WTC11 (cell line): ENCODE measurements at regions not wholly inside any gene's neighbourhood (a gene's known extent, or its start where the extent isn't known, plus 50 kb on each side); places are given as distances from the start of the nearest gene placed in this dataset.

Experiments used
- GABPB1 ChIP-seq: sonication (generic); formaldehyde crosslinking; IDR thresholded peaks from 2 replicates; pipeline ENCODE4 v1.8.1; 2023; ENCODE audit warnings: mild to moderate bottlenecking, missing genetic modification reagents
- MXD4 ChIP-seq: fragments of 250-450 bp; sonication (Bioruptor Pico); IDR thresholded peaks from 2 replicates; pipeline ENCODE4 v1.8.0; 2021; ENCODE audit warnings: mild to moderate bottlenecking, moderate library complexity, borderline replicate concordance
- NFE2L1 ChIP-seq: sonication (generic); formaldehyde crosslinking; IDR thresholded peaks from 2 replicates; pipeline ENCODE4 v1.8.1; 2023; ENCODE audit warnings: missing genetic modification reagents
- STAT6 ChIP-seq: sonication (generic); formaldehyde crosslinking; conservative IDR thresholded peaks from 2 replicates; pipeline ENCODE4 v1.8.1; 2023; ENCODE audit warnings: mild to moderate bottlenecking, low read depth, missing genetic modification reagents, moderate library complexity
- TF ChIP-seq, protein P1 (sequence below): fragments of 200-600 bp; IDR thresholded peaks from 2 replicates; pipeline ENCODE4 v1.8.0; 2022; ENCODE audit warnings: antibody characterized with exemption
- TF ChIP-seq, protein P2 (sequence below): fragments of 250-450 bp; sonication (Bioruptor Pico); IDR thresholded peaks from 2 replicates; pipeline ENCODE4 v1.8.0; 2021; ENCODE audit warnings: mild to moderate bottlenecking
- TF ChIP-seq, protein P3 (sequence below): sonication (generic); formaldehyde crosslinking; conservative IDR thresholded peaks from 2 replicates; pipeline ENCODE4 v1.8.1; 2022; ENCODE audit warnings: mild to moderate bottlenecking, missing genetic modification reagents

GRCh38 chr16:85485379-85485778, 127.7 kb upstream of the GSE1 start:
- TF ChIP-seq, protein P1, sequence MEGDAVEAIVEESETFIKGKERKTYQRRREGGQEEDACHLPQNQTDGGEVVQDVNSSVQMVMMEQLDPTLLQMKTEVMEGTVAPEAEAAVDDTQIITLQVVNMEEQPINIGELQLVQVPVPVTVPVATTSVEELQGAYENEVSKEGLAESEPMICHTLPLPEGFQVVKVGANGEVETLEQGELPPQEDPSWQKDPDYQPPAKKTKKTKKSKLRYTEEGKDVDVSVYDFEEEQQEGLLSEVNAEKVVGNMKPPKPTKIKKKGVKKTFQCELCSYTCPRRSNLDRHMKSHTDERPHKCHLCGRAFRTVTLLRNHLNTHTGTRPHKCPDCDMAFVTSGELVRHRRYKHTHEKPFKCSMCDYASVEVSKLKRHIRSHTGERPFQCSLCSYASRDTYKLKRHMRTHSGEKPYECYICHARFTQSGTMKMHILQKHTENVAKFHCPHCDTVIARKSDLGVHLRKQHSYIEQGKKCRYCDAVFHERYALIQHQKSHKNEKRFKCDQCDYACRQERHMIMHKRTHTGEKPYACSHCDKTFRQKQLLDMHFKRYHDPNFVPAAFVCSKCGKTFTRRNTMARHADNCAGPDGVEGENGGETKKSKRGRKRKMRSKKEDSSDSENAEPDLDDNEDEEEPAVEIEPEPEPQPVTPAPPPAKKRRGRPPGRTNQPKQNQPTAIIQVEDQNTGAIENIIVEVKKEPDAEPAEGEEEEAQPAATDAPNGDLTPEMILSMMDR = no peak
- TF ChIP-seq, protein P2, sequence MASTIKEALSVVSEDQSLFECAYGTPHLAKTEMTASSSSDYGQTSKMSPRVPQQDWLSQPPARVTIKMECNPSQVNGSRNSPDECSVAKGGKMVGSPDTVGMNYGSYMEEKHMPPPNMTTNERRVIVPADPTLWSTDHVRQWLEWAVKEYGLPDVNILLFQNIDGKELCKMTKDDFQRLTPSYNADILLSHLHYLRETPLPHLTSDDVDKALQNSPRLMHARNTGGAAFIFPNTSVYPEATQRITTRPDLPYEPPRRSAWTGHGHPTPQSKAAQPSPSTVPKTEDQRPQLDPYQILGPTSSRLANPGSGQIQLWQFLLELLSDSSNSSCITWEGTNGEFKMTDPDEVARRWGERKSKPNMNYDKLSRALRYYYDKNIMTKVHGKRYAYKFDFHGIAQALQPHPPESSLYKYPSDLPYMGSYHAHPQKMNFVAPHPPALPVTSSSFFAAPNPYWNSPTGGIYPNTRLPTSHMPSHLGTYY (CRISPR knock-in tag) = no peak
- TF ChIP-seq, protein P3, sequence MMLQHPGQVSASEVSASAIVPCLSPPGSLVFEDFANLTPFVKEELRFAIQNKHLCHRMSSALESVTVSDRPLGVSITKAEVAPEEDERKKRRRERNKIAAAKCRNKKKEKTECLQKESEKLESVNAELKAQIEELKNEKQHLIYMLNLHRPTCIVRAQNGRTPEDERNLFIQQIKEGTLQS (CRISPR knock-in tag) = no peak
- TF ChIP-seq GABPB1 (CRISPR knock-in tag) (no peak), MXD4 (no peak), NFE2L1 (no peak), STAT6 (CRISPR knock-in tag) (no peak)
